Activated CD4-positive, CD25-positive, alpha-beta regulatory T cell treated with anti-CD3 and anti-CD28 coated beads, Interleukin-2, amount 50 U/mL, for 72 hours (primary cell): ENCODE measurements at regions not wholly inside any gene's neighbourhood (a gene's known extent, or its start where the extent isn't known, plus 50 kb on each side); places are given as distances from the start of the nearest gene placed in this dataset.

Experiments
- DNase-seq: peaks from one replicate; pipeline ENCODE4 v3.0.0; 2021

DNA sequence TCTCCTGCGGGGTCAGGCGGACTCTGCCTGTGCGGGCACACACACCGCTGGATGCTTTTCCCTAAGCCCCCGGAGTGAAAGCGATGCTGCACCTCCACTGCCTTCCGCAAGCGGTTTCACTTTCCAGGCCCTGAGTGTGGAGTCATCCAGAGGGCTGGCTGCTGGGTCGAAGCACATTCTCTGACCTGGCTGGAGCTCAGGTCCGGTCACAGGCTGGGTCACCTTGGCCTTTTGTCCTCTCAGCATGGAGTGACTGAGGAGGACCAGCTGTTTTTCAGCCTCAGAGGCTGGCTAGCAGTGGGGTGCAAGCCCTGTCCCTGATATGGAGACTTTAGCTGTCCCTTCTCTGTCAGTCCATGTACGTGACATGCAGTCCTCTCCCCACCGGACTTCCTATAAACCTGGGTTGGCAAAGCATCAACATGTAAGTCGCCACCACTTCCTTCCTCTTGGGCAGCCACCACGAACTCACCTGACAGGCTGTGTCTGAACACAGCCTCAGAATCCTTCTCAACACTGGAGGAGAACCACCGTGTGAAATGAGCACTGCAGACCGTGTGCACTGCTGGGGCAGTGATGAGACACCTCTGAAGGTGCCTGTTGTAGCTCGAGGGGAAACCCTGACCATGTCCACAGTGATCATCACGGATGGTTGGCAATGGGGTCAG is 51.3 kb downstream of the GADD45G start:
- DNase-seq, result no peak

DNA sequence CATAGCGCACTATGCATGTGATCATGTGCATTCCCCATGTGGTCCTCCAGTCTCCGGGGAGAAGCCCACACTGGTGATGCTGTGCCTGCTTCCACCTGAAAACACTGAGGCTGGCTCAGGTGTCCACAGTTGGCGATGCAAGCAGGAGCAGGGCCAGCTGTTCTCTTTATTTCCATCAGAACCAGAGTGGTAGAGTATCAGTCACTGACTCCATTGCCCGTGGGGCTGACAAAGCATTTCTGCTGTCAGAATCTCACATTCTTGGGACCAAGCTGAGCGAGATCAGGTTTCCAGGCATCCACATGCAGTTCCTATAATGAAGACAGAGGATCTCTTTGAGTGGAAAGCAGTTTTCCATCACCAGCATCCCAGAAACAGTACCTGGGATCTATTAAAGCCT is 52.5 kb downstream of the GADD45G start:
- no peak for DNase-seq

DNA sequence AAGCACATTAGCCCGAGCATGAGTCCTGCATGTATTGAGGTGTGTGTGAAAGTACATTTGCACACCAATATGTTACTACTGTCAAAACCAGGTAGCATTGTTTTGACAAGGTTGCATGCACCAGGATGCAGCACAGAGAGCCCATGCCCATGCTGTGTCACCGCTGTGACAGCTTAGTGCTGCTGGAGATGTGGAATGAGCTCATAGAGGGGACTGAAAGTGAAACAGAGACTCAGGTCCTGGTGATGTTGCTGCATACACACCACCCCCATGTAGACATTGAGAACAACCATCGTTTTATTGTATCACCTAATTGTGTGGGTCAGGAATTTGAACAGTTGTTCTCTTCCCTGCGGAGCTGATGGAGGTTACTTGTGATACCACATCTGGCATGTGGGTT is 53.0 kb downstream of the GADD45G start:
- no peak for DNase-seq

DNA sequence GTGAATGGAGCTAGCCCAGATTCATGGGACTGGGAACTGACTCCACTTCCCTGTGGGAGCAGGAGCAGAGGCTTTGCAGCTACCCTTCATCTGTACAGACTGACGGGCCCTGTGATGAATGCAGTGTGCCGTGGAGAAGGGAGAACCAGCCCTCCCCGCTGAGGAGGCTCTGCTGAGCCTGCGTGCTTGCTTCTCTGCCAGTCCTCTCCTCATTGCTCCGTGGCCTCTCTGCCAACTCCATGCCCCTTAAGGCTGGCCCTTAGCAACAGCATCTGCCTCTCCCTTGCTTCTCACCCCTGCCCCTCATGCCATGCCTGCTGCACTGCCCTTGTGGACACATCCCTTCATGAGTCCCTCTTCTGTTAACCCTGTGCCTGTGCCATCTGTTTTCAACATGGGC is 53.6 kb downstream of the GADD45G start:
- DNase-seq, result no peak

DNA sequence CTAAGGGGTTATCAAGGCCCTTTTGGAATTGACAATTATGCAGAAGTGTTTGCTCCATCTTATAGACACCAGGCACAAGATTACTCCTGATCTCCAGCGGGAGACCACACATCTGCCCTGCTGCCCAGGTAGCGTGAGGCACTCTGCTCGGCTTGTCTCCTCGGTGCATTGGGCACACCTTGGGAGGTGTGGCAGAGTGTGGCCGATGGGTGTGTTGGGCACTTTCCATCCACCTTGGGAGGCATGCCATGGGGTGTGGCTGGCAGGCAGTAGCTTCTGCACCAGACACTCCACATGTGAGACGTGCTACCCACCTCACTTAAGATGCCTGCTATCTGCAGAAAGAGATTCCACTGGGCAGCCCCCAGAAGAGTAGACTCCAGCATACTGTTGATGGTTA is 54.1 kb downstream of the GADD45G start:
- no peak for DNase-seq

DNA sequence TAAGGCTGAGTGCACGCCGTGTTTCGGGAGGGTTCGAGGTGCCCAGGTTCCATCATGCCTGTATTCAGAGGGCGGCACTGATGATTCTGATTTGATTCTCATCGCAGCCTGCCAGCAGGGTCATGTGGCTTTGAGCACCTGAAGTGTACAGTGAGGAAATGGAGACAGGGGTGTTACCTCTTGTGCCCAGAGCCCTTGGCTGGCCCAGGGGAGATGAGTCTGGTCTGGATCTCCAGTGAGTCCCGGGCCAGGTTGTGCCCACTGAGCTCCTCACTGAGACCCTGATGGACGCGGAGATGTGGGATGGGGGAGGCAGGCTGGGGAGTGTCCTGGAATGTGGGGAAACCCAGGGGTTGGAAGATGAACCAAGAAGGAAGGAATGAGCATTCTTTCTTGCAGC is 54.7 kb downstream of the GADD45G start:
- no peak for DNase-seq

DNA sequence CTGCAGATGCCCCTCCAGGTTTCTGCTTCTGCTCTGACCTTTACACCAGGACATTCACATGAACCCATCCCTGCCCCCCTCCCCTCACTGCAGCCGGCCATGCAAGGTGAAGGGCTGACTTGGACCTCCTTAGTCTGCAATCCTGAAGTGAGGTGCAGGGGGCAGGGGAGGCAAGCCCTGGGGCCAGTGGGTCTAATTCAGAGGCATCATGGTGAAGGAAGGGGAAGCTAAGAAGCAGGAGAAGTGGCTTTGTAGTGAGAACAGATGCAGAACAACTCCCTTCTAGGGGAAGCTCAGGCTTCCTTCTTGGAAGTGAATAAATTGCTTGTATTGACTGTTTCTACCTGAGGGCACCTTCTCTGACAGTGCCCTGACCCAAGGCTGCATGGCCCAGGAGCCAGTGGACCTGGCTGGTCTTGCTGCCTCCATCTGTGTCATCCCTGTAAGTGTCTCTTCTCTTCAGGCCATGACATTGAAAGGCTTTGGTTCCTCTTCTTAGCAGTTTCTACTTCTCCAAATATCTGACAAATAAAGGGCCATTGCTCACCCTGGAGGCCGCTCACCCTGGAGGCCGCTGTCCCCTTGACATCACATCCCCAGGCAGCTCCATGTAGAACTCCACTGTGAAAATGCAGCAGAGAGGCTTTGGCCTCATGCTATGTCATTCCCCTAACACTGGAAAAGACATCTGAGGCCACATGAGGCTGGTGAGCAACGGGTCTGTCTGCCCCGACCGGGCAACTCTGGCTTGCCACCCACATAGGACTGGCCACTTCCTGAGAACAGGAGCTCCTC is 55.3 kb downstream of the GADD45G start:
- DNase-seq, result no peak

DNA sequence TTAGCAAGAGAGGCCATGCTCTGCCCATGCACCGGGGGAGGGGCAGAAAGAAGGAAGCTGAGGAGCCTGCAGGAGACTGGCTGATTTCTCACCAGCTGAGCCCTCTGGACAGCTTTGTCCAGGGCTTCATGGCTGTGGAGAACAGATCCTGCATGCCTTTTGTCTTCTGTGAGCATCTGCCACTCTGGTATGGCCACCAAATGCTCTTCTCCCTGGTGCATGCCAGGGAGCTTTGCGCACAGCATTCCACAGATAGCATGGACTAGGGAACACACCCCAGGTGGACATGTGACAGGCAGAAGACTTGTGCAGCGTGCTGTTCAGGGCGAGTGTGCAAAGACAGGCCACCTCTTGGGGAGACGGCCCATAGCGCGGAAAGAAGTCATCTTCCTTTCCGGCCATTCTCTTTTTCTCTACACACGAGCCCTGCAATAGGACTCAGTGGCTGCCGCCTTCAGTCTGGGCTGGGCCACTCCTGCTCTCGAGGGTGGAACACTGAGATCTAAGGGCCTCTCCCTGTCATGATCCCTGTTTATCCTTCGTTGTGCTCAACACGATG is 56.7 kb downstream of the GADD45G start:
- no peak for DNase-seq

DNA sequence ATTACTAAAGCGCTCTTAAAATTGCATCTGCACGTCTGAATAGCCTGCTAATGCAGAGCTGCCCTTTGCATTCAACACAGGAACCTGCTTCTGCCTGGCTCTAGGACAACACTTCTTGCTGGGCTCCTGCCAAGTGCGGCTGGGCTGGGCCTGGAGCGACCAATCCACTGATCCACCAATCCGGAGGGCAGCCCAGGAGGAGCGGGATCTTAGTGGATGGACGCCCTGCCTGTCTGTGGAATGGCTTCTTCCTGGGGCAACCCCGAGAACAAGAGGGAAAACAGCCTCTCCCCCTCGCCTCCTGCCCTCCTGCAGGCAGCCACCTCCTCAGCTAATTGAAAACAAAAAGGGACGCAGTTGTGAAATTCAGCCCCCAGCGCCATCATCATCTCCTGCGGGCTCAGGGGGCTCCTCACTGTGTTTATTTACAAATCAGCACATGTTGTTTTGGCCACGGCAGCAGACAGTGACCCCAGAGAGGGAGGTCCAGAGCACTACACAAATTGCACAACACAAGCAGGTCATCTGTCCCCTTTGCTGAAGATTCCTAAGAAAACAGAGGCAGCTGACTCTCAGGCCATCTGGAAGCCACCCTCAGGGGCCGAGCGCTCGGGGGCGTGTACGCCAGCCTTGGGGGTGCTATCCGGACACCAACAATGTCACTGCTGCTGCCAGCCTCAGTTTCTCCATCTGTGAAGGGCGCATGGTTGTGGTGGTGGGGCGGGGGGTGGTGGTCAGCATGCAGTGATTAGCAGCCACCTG is 57.3 kb downstream of the GADD45G start:
- no peak for DNase-seq

DNA sequence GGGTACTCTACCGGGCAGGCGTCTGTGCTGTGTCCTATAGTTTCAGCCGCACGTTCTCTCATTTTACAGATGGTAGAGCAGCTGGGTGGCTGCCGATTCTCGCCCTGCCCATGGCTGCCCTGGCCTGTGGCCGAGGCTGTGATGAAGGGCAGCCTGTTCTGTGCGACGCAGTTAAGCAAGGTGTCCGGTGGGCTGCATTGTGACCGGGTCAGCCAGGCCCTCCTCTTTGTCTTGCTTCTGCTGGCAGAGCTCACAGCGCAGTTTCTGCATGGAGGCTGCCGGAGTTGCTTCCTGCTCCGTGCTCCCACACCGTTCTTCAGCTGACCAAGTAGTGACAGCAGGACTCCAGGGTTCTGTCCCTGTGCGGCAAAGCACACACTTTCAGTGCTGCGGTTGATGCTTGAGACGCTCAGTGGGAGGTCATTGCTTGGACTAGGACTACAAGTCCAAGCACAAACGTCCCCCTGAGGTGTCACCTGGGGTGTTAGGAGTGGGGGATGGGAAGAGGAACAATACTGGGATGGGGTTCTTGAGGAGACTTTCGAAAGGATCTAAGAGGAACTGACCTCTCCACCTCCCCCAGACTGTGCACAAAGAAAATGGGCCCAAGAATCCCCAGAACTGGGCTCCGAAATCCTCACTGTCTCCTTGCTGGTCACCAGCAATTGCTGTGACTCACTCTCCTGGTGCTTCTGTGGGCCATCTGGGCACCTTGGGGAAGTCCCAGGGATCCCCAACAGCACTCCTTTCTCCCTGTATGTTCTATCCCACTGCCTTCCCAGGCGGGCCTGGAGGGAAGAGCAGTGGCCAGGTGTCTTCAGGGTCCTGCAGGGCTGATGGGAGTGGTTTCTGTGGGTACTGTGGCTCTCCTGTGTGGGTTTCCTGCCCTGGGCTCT is 58.2 kb downstream of the GADD45G start:
- no peak for DNase-seq

DNA sequence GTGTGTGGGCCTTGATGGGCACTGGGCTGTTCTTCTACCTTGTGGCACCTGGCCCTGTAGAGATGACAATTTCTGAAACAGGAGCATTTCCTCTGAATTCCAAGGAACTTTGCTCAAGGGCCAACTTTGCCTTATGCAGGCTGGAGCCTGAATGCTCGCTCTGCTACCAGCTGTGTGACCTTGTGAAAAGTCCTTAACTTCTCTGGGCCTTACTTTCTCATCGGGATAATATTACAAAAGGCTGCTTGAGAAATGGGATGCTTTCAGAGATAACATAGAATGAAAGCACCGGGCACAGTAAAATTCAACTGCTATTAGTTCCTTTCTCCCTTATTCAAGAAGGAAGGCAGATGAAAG is 58.8 kb downstream of the GADD45G start:
- DNase-seq, result no peak

DNA sequence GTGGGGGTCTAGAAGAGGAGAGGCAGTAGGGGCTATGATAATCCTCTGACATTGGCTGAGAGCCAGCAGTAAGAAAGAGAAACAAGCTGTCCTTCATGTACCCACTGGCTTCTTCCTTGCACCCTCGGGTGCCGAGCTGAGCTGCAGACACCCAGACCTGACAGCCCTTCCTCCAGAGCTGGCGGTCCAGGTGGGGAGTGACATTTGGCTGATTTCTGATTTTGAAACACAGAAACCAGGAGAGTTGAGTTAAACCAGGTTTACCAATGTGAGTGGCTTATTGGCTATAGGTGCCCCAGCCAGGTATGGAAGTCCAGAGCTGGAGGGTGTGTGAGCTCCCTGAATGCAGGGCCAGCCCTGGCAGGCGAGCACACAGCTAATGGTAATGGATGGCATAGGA is 59.2 kb downstream of the GADD45G start:
- DNase-seq, result no peak

DNA sequence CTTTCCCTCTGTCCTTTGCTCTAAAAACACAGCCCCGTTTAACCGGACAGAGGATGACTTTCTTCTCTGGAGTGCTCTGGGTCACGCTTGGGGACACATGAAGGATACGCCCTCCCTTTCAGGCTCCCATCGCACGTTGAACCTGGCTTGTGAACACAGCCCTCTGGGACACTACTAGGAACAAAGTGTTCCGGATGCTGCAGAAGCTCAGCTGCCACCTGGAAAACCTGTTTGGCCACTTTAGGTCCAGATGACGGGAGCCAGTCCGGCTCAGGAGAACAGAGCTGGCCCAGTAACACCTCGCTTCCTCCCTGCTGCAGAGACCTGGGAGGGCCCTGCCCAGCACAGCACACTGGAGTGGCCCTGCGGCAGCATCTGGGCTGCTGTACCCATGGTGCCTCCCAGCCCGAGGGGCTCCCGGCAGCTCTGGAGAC is 60.1 kb downstream of the GADD45G start:
- no peak for DNase-seq

DNA sequence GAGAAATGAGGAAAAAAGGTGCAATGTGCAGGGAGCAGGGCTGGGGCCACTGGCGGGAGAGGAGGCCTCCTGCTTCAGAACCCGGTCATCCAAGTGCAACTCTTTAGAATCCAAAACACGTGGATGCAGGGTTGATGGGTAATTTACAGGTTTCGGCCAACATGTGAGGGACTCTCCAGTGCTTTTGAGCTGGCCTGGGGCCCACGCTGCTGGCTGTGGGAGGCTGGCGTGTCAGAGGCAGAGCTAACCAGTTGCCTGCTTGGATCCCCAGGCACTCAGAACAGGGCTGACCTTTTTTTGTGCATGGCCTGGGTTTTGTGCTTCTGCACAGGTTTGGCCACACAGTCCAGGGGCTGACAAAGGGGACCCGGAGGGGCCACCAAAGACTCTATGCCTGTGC is 61.6 kb downstream of the GADD45G start:
- DNase-seq, result no peak

DNA sequence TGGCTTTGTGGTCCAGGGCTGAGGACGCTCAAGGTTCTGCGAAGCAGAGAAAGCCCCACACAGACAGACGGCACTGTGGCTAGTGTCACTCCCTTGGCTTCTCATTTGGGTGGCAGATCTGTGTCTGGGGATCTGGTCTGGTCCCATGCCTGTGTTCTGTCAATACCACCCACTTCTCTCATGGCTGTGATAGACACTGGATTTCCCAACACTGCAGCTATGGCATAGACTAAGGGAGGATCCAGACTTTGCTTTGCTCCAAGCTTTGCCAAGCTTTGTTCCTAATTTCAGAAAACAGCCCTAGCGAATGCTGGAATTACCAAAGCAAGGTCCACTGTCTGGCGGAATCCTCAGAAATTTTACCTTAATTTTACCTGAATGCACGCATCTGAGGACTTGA is 62.1 kb downstream of the GADD45G start:
- DNase-seq, result no peak

DNA sequence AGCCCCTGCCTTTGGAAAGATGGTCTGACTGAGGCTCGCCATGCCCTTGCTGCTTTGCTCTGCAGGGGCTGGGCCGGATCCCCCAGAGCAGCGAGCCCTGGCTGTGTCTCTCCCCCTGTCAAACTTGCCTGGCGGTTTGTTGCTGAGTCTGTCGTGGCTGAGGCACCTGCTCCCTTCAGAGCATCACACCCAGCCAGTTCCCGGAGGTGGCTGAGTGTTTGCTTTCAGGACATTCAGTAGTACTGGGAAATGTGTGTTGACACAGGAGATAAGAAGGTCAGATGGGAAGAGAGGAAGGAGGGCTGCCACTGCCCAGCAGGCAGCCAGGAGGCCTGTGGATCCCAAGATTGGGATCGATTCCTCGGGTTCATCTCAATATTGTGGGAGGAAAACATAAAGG is 62.9 kb downstream of the GADD45G start:
- no peak for DNase-seq

DNA sequence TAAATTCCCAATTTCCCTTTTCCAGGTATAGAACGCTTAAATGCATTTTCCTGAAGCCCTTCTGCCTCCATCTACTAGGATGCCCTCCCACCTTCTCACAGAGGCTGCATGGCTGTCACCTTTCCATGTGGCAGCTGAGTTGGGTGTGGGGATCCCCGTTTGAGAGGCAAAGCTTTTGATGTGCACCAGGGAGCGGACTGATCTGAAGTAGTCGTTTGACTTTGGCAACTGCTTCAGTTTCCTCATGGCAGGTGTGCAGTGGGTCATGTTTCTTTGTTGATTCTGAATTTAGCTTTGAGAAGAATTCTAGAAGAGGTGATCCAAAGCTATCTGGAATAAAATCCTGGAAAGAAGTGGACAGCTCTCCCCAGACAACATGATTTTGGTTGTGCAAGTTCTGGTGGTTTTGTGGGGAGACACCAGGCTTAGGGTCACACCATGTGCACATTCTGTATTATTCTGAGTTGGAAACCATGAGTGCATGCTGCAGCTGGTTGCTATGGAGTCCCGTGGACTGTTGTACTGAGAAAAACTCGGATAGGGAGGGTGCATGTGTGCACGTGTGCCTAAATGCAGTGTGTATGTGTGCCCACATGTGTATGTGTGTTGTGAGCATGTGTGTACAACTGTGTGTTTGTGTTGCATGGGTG is 63.5 kb downstream of the GADD45G start:
- no peak for DNase-seq

DNA sequence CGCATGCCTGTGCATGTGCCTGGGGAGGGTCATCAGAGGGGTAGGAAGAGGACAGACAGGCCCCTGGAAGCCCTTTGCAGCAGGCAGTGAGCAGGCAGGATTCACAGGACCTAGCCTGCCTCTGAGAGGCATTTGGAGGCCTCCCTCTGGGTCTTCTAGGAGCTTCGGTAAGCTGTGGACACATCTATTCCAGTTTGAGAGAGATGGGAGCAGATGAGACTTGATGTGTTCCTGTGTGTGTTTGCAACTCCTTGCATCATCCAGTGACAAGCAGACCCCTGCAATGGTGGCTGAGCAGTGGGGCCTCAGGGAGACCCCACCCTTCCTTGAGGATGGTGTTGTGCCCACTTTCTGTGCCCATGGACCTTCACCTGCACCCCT is 64.0 kb downstream of the GADD45G start:
- no peak for DNase-seq

DNA sequence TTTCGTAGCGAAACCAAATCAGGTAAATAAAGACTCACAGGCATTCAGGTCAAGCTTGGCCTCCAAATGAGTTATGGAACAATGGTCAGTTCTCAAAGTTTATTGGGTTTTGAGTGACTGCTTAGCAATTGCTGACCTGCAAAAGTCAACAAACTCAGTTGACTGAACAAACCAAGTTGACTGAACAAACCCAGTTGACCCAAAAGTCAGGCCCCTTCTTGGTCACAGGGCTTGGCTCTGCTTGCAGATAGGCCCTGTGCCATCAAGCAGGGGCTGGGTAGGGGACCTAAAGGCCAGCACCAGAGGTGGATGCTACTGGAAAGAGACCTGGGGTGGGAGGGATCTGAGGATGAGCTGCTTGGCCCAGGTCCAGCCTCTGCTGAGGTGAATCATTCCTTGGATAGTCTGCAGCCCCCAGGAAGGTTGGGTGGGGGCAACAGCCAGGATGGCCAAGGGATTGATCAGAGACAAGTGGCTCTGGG is 64.6 kb downstream of the GADD45G start:
- no peak for DNase-seq

DNA sequence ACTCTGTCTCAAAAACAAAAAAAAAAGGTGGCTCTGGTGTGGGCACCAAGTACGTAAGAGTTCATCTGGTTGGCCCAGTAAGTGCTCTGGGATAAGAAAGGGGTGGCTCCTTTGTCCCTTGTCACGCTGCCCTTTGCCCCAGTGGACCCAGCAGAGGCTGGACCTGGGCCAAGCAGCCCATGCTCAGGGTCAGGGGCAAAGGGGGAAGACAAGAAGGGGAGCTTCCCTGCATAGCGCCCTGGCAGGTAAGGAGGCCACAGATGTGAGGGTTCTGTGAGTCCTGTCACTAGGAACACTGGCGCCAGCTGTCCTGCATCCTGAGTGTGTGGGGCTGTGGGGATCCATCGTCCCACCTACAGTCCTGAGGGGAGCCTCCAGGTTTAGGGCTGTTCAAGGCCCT is 65.3 kb downstream of the GADD45G start:
- DNase-seq, result no peak

DNA sequence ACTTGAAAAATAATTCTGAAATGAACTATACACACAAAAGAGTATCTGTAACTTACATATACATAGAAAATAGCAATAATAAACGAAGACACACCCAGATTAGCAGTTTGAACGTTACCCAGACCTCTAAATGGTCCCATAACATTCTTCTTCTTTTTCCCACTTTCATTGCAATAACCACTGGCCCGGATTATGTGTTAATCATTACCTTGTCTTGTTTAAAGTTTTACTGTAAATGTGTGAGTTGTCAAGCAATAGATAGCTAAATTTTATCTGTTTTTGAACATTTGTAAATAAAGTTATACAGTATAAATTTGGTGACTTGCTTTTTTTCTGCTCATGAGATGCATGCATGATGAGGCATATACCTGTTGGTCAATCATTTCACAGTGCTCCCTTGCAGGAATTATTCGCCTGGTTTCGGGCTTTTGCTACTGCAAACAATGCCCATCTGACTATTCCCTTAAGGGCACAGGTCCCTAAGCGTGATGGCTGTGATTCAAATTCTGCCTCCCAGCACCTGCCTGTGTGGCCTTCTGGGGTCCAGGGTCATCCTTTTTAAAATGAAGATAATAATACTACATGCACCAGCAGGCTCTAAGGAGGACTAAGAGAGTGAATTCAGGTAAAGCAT is 66.1 kb downstream of the GADD45G start:
- DNase-seq, result no peak

DNA sequence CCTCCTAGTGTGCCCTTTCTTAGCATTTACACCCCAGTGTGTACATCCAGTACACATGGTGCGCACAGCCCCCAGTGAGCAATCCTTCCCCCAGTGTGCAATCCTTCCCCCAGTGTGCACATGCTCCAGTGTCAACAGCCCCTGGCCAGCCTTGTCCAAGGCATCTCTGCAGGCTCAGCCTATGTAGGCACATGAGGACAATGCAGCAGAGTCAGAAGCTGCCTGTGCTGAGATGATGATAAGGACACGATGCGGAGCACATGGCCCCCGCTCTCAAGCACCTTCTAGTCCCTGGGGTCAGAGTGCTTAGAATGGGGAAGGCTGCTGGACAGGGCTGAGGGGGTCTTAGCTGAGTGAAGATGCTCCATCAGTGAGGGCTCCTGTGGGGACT is 69.8 kb downstream of the GADD45G start:
- no peak for DNase-seq
